HEK293T (cell line): ENCODE measurements at regions not wholly inside any gene's neighbourhood (a gene's known extent, or its start where the extent isn't known, plus 50 kb on each side); places are given as distances from the start of the nearest gene placed in this dataset.

Source experiments
- CTCF ChIA-PET: fragments of 350-600 bp; formaldehyde crosslinking; extraction: SDS; loops from one replicate; lab custom pipeline; 2021; ENCODE audit warnings: antibody characterized with exemption, inconsistent platforms; lab: Yijun Ruan, JAX
- POLR2A ChIA-PET: fragments of 350-600 bp; formaldehyde crosslinking; extraction: SDS; loops from one replicate; lab custom pipeline; 2020; ENCODE audit warnings: antibody characterized with exemption, inconsistent platforms; lab: Yijun Ruan, JAX
- DNase-seq: peaks from one replicate; pipeline ENCODE4 v3.0.0; 2012; ENCODE audit warnings: mixed read lengths; ENCODE audit errors: extremely low spot score
- ARNT ChIP-seq: fragments of 450-650 bp; IDR thresholded peaks from 2 replicates; pipeline ENCODE4 v1.6.1; 2017; ENCODE audit warnings: mild to moderate bottlenecking
- BHLHE40 ChIP-seq: fragments of 450-650 bp; IDR thresholded peaks from 2 replicates; pipeline ENCODE4 v1.6.1; 2016; ENCODE audit warnings: mild to moderate bottlenecking, moderate library complexity, borderline replicate concordance
- CTBP1 ChIP-seq: fragments of 450-650 bp; IDR thresholded peaks from 2 replicates; pipeline ENCODE4 v1.6.1; 2016; ENCODE audit warnings: borderline replicate concordance
- ELF4 ChIP-seq: fragments of 450-650 bp; IDR thresholded peaks from 2 replicates; pipeline ENCODE4 v1.6.1; 2017; ENCODE audit warnings: antibody characterized with exemption
- FOXA1 ChIP-seq: fragments of 450-650 bp; IDR thresholded peaks from 2 replicates; pipeline ENCODE4 v1.6.1; 2016; ENCODE audit warnings: mild to moderate bottlenecking
- FOXK2 ChIP-seq: fragments of 450-650 bp; IDR thresholded peaks from 2 replicates; pipeline ENCODE4 v1.6.1; 2016; ENCODE audit warnings: mild to moderate bottlenecking
- FOXM1 ChIP-seq: fragments of 450-650 bp; IDR thresholded peaks from 2 replicates; pipeline ENCODE4 v1.6.1; 2017; ENCODE audit warnings: mild to moderate bottlenecking, borderline replicate concordance
- HDGF ChIP-seq: fragments of 450-650 bp; IDR thresholded peaks from 2 replicates; pipeline ENCODE4 v1.6.1; 2017; ENCODE audit warnings: antibody characterized with exemption, borderline replicate concordance
- L3MBTL2 ChIP-seq: fragments of 450-650 bp; conservative IDR thresholded peaks from 2 replicates; pipeline ENCODE4 v1.6.1; 2016; ENCODE audit warnings: mild to moderate bottlenecking
- LEF1 ChIP-seq: fragments of 450-650 bp; IDR thresholded peaks from 2 replicates; pipeline ENCODE4 v1.6.1; 2017; ENCODE audit warnings: mild to moderate bottlenecking, borderline replicate concordance
- NFRKB ChIP-seq: fragments of 450-650 bp; IDR thresholded peaks from 2 replicates; pipeline ENCODE4 v1.6.1; 2016; ENCODE audit warnings: mild to moderate bottlenecking, moderate library complexity
- PKNOX1 ChIP-seq: fragments of 450-650 bp; IDR thresholded peaks from 2 replicates; pipeline ENCODE4 v1.6.1; 2016
- SP1 ChIP-seq: fragments of 450-650 bp; IDR thresholded peaks from 2 replicates; pipeline ENCODE4 v1.6.1; 2017
- SUZ12 ChIP-seq: fragments of 450-650 bp; IDR thresholded peaks from 2 replicates; pipeline ENCODE4 v1.6.1; 2016; ENCODE audit warnings: mild to moderate bottlenecking
- TARDBP ChIP-seq: fragments of 450-650 bp; IDR thresholded peaks from 2 replicates; pipeline ENCODE4 v1.6.1; 2016
- ZNF384 ChIP-seq: fragments of 450-650 bp; IDR thresholded peaks from 2 replicates; pipeline ENCODE4 v1.6.1; 2016

- no peak for DNase-seq
- ChIA-PET POLR2A (no interaction called here), CTCF (interaction anchor here (0.9 kb wide), 1 partner anchor 53 kb away, joined by 3 read pairs; no protein-coding TSS in a partner anchor)
- TF ChIP-seq FOXA1: no peak
- TF ChIP-seq PKNOX1: no peak
- TF ChIP-seq L3MBTL2: no peak
- no peak for TF ChIP-seq HDGF
Measured at GRCh38 chr5:82419559-82420332, 141.6 kb upstream of the RPS23 start.

GRCh38 chr5:82418608-82418950 is 140.4 kb upstream of the RPS23 start:
- ChIA-PET CTCF (no interaction called here), POLR2A (no interaction called here)
- DNase-seq: no peak

GRCh38 chr5:82417776-82418607 is 139.8 kb upstream of the RPS23 start:
- no peak for DNase-seq
- ChIA-PET CTCF (no interaction called here), POLR2A (no interaction called here)
- no peak for TF ChIP-seq FOXM1
- TF ChIP-seq LEF1: no peak
- no peak for TF ChIP-seq FOXA1
- TF ChIP-seq ELF4: no peak
- no peak for TF ChIP-seq L3MBTL2
- TF ChIP-seq BHLHE40: no peak
- TF ChIP-seq ARNT: no peak
- no peak for TF ChIP-seq PKNOX1
- TF ChIP-seq SP1: no peak
- TF ChIP-seq ZNF384: no peak
- TF ChIP-seq TARDBP: no peak
- no peak for TF ChIP-seq CTBP1
- TF ChIP-seq FOXK2: no peak
- TF ChIP-seq SUZ12: no peak
- TF ChIP-seq HDGF: no peak
- TF ChIP-seq NFRKB: no peak

More at GRCh38 chr5:82418608-82418950, 140.4 kb upstream of the RPS23 start:
- no peak for TF ChIP-seq HDGF
- no peak for TF ChIP-seq FOXM1
- no peak for TF ChIP-seq CTBP1
- no peak for TF ChIP-seq ARNT
- no peak for TF ChIP-seq SUZ12
- no peak for TF ChIP-seq BHLHE40
- TF ChIP-seq L3MBTL2: no peak
- TF ChIP-seq ZNF384: no peak
- no peak for TF ChIP-seq FOXA1
- TF ChIP-seq NFRKB: no peak
- no peak for TF ChIP-seq SP1
- TF ChIP-seq TARDBP: no peak
- TF ChIP-seq PKNOX1: no peak
- TF ChIP-seq LEF1: no peak
- TF ChIP-seq ELF4: no peak
- TF ChIP-seq FOXK2: no peak

- no peak for TF ChIP-seq ELF4
- no peak for TF ChIP-seq SP1
- no peak for TF ChIP-seq ARNT
- no peak for TF ChIP-seq FOXA1
- no peak for TF ChIP-seq BHLHE40
- TF ChIP-seq TARDBP: no peak
- no peak for TF ChIP-seq PKNOX1
- no peak for TF ChIP-seq HDGF
- no peak for TF ChIP-seq LEF1
- no peak for TF ChIP-seq NFRKB
- no peak for TF ChIP-seq L3MBTL2
- TF ChIP-seq SUZ12: no peak
- no peak for TF ChIP-seq FOXM1
- TF ChIP-seq ZNF384: no peak
- TF ChIP-seq FOXK2: no peak
- TF ChIP-seq CTBP1: no peak
- CTCF ChIA-PET: no interaction called here
- POLR2A ChIA-PET: no interaction called here
- no peak for DNase-seq
Measured at GRCh38 chr5:82416512-82416911, 138.4 kb upstream of the RPS23 start.

GRCh38 chr5:82414041-82414388 is 135.9 kb upstream of the RPS23 start:
- TF ChIP-seq LEF1 (no peak), BHLHE40 (no peak), L3MBTL2 (no peak), FOXA1 (no peak), PKNOX1 (no peak), CTBP1 (no peak), ARNT (no peak), ELF4 (no peak), NFRKB (no peak), ZNF384 (no peak), SUZ12 (no peak), TARDBP (no peak), SP1 (no peak), FOXM1 (no peak), FOXK2 (no peak)
- CTCF ChIA-PET: no interaction called here
- POLR2A ChIA-PET: no interaction called here

More at GRCh38 chr5:82414041-82414388, 135.9 kb upstream of the RPS23 start:
- no peak for DNase-seq
